ENCODE measurements at regions not wholly inside any gene's neighbourhood (a gene's known extent, or its start where the extent isn't known, plus 50 kb on each side); places are given as distances from the start of the nearest gene placed in this dataset.

DNA sequence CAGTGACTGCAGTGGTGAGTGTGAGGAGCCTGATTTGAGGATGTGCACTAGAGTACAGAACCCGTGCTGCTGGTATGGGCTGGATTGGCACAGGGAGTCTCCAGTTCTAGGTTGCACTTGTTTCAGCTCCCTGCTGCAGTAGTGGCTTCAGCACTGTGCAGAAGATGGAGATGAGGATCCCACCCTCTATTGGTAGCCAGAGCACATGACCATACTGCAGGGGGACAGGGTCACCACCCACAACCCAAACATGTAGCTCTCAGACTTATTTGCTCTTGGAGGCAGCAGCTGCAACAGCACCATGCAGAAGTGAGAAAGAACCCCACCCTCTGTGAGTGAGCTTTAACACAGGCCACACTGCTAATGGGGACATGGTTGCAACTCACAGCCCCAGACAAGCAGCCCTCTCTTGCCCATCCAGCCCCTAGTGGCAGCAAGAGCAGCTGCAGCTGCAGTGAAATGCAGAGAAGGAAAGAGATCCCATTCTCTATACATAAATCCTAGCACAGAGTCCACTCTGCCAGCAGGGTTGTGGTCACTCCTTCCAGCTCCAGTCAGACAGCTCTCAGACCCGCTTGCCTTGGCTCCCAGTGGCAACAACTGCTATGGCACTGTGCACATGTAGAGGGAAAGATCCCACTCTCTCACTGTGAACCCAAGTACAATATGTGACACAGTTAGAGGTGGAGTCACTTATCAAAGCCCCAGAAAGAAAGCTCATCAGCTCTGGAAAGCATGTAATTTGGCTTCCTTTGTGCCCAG is 51.4 kb upstream of the SCIN start:
- Histone ChIP-seq H3K79me2 (no peaks in the 10 kb centered on the region), H3K27me3 (no peaks in the 10 kb centered on the region), H3K4me2 (no peak overlapping the region), H3K9me2 (replicated peaks; ENCODE audit: insufficient read depth) (no peaks in the 10 kb centered on the region), H3K27ac (no peak overlapping the region), H3K9me3 (ENCODE audit: low read depth) (no peaks in the 10 kb centered on the region), H3K4me1 (ENCODE audit: insufficient read depth) (no peaks in the 10 kb centered on the region), H3K4me3 (no peak overlapping the region), H4K20me1 (ENCODE audit: insufficient read depth, poor library complexity, severe bottlenecking) (no peaks in the 10 kb centered on the region), H2AFZ (no peak overlapping the region), H3K36me3 (replicated peaks; ENCODE audit: insufficient read depth, low read depth) (no peaks in the 10 kb centered on the region)
- peak; percentile 26 for DNase-seq (ENCODE audit: low spot score)
- WGBS (ENCODE audit: low lambda C conversion rate, missing lambda C conversion rate): 69% methylated on average over 2 of the region's 2 CpGs
- TF ChIP-seq EZH2 (IDR thresholded peaks at IDR 0.05; ENCODE audit: borderline replicate concordance): no peak
- TF ChIP-seq CTCF (IDR thresholded peaks at IDR 0.05; ENCODE audit: poor library complexity): peak; percentile 23
- TF ChIP-seq EZH2phosphoT487 (IDR thresholded peaks at IDR 0.05; ENCODE audit: low read depth, severe bottlenecking, unreplicated experiment): no peak

GRCh38 chr7:12519682-12520009 is 50.9 kb upstream of the SCIN start:
- H3K4me2 ChIP-seq: no peak overlapping the region
- H3K36me3 ChIP-seq (replicated peaks; ENCODE audit: insufficient read depth, low read depth): no peaks in the 10 kb centered on the region
- H3K4me1 ChIP-seq (ENCODE audit: insufficient read depth): no peaks in the 10 kb centered on the region
- WGBS (ENCODE audit: low lambda C conversion rate, missing lambda C conversion rate): 47% methylated on average over 1 of the region's 1 CpG
- no peak overlapping the region for H3K27ac ChIP-seq
- H3K9me3 ChIP-seq (ENCODE audit: low read depth): no peaks in the 10 kb centered on the region
- no peak overlapping the region for H3K4me3 ChIP-seq
- H3K79me2 ChIP-seq: no peaks in the 10 kb centered on the region
- no peak for DNase-seq (ENCODE audit: low spot score)
- TF ChIP-seq CTCF (IDR thresholded peaks at IDR 0.05; ENCODE audit: poor library complexity): no peak
- no peak for TF ChIP-seq EZH2phosphoT487 (IDR thresholded peaks at IDR 0.05; ENCODE audit: low read depth, severe bottlenecking, unreplicated experiment)
- no peak for TF ChIP-seq EZH2 (IDR thresholded peaks at IDR 0.05; ENCODE audit: borderline replicate concordance)
- H4K20me1 ChIP-seq (ENCODE audit: insufficient read depth, poor library complexity, severe bottlenecking): no peaks in the 10 kb centered on the region
- H3K27me3 ChIP-seq: no peaks in the 10 kb centered on the region
- no peaks in the 10 kb centered on the region for H3K9me2 ChIP-seq (replicated peaks; ENCODE audit: insufficient read depth)
- H2AFZ ChIP-seq: no peak overlapping the region

All from hepatocyte (in vitro differentiated cells).